HUES64 (cell line): ENCODE measurements at regions not wholly inside any gene's neighbourhood (a gene's known extent, or its start where the extent isn't known, plus 50 kb on each side); places are given as distances from the start of the nearest gene placed in this dataset.
"Not testable (repeated sequence)": the region's sequence is repeated elsewhere in the genome, so short reads cannot be mapped to it uniquely, and the experiment has no call there.

Experiments used
- H3K27ac ChIP-seq: 2 replicates; pipeline ENCODE4 v1.7.0; 2013; ENCODE audit warnings: low read depth, low read length, inconsistent platforms
- H3K27me3 ChIP-seq: 2 replicates; pipeline ENCODE4 v1.6.1; 2013; ENCODE audit warnings: mild to moderate bottlenecking, low read length; ENCODE audit not compliant: insufficient read depth
- H3K36me3 ChIP-seq: 2 replicates; pipeline ENCODE4 v1.6.1; 2013; ENCODE audit warnings: mild to moderate bottlenecking, low read length; ENCODE audit not compliant: insufficient read depth
- H3K4me1 ChIP-seq: 2 replicates; pipeline ENCODE4 v1.6.1; 2013; ENCODE audit warnings: mild to moderate bottlenecking, low read length, moderate library complexity; ENCODE audit not compliant: insufficient read depth
- H3K4me3 ChIP-seq: 2 replicates; pipeline ENCODE4 v1.5.1; 2013; ENCODE audit warnings: mild to moderate bottlenecking, low read length, moderate library complexity
- H3K9ac ChIP-seq: 2 replicates; pipeline ENCODE4 v1.6.1; 2013; ENCODE audit warnings: mild to moderate bottlenecking, low read depth, low read length
- H3K9me3 ChIP-seq: 2 replicates; pipeline ENCODE4 v1.6.1; 2013; ENCODE audit warnings: low read depth, low read length; ENCODE audit not compliant: insufficient read depth
- WGBS: fragments of 150-250, 120-280 bp; methylation state at CpG from one replicate; pipeline ENCODE4 v1.1.7; 2013; ENCODE audit warnings: missing lambda C conversion rate; 5-methylcytosine and 5-hydroxymethylcytosine counted together

- Histone ChIP-seq H3K27me3 (no peaks in the 10 kb centered on the region), H3K9me3 (no peaks in the 10 kb centered on the region), H3K27ac (no peak overlapping the region), H3K36me3 (no peaks in the 10 kb centered on the region), H3K4me3 (no peak overlapping the region), H3K9ac (no peak overlapping the region), H3K4me1 (no peaks in the 10 kb centered on the region)
- WGBS: 94% methylated on average over 3 of the region's 3 CpGs
Measured at GRCh38 chr21:35824136-35824535, 236.2 kb downstream of the SETD4 start.

GRCh38 chr21:35819134-35819533 lies 241.2 kb downstream of the SETD4 start:
- WGBS: 93% methylated on average over 12 of the region's 12 CpGs
- H3K9ac ChIP-seq: no peak overlapping the region
- no peaks in the 10 kb centered on the region for H3K4me1 ChIP-seq
- no peaks in the 10 kb centered on the region for H3K9me3 ChIP-seq
- H3K4me3 ChIP-seq: no peak overlapping the region
- no peaks in the 10 kb centered on the region for H3K27me3 ChIP-seq
- no peaks in the 10 kb centered on the region for H3K36me3 ChIP-seq
- H3K27ac ChIP-seq: no peak overlapping the region

GRCh38 chr21:35818597-35818996 lies 241.7 kb downstream of the SETD4 start:
- Histone ChIP-seq H3K9ac (no peak overlapping the region), H3K4me3 (no peak overlapping the region), H3K36me3 (no peaks in the 10 kb centered on the region), H3K27ac (no peak overlapping the region), H3K4me1 (no peaks in the 10 kb centered on the region), H3K27me3 (no peaks in the 10 kb centered on the region), H3K9me3 (no peaks in the 10 kb centered on the region)
- WGBS: 92% methylated on average over 8 of the region's 8 CpGs

DNA sequence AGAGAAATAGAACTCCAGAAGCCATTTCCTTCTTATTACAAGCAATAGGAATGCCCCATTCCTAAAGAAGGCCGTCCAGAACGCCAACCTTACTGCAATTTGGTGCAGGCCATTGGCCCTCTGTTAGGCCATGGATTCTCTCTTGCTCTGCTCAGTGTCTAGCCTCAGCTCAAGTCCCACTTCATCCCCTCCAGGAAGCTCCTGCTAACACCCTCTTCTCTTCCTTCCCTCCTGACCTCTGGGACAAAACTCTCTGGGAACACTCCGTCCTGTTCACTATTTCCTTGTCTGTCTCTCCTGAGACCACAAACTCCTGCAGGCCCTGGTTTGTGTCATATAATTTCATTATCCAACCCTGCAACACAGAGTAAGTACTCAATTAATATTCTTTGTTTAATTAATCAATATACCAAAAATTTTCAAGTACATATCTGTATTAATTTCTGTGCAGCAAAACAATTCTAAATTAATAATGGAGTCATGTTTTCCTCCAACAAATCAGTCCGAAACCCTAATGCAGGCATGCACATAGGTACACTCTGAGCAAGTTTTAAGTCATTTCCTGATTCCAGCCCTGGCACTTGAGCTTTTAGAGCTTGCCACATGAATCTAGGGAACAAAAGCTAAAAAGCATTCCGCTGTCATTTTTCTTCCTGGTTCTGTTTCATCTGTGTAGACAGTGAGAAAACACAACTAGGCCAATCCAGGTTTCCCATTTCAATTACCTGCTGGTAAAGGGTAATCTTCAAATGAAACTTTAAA lies 245.3 kb downstream of the SETD4 start:
- Histone ChIP-seq H3K4me1 (no peaks in the 10 kb centered on the region), H3K9me3 (no peaks in the 10 kb centered on the region), H3K4me3 (no peak overlapping the region), H3K27me3 (no peaks in the 10 kb centered on the region), H3K9ac (no peak overlapping the region), H3K27ac (no peak overlapping the region), H3K36me3 (no peaks in the 10 kb centered on the region)
- 96% methylated on average over 5 of the region's 5 CpGs for WGBS

DNA sequence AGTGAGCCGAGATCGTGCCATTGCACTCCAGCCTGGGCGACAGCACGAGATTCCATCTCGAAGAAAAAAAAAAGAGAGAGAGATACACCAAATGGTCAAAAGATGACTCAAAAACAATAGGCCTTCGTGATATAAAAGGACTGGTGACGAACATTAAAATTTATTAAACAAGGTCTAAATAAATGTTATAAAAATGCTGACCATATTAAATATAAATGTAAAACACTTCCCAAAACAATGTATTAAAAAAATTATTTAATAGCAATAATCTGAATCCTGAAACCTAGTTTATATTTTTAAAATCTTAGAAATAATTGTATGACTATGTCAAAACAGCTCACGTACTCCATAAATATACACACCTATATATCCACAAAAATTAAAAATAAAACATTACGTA lies 247.6 kb downstream of the SETD4 start:
- H3K27ac ChIP-seq: no peak overlapping the region
- H3K4me1 ChIP-seq: no peaks in the 10 kb centered on the region
- 96% methylated on average over 5 of the region's 9 CpGs for WGBS
- H3K9me3 ChIP-seq: no peaks in the 10 kb centered on the region
- no peak overlapping the region for H3K4me3 ChIP-seq
- no peak overlapping the region for H3K9ac ChIP-seq
- H3K36me3 ChIP-seq: no peaks in the 10 kb centered on the region
- H3K27me3 ChIP-seq: no peaks in the 10 kb centered on the region

DNA sequence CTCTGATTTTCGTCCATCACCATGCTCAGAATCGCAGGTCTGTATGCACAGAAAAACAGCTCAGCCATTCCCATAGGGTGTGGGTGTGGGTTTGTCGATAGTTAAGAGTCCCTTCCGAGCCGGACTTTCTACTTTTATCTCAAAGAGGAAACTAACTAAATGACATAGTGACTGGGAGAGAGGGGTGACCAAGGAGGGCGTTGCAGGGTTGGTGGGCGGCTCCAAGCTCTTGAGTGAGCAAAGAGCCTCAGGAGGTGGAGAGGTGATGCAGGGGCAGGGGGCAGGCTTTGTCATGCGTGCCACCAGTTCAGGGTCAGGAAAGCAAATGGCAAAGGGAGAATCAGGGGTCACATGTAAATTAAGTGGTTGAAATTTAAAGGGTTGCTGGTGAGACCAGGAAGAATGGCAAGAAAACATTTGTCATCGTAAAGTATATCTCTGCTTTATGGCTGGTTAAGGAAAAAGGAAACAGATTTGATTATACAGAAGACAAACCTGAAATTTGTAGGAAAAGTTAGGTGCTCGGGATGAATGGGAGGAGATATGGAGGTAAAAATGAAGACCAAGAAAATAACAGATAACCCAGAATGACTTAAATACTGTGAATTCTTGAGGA lies 249.0 kb downstream of the SETD4 start:
- Histone ChIP-seq H3K9ac (no peak overlapping the region), H3K9me3 (no peaks in the 10 kb centered on the region), H3K27ac (no peak overlapping the region), H3K27me3 (no peaks in the 10 kb centered on the region), H3K4me3 (no peak overlapping the region), H3K4me1 (no peaks in the 10 kb centered on the region), H3K36me3 (no peaks in the 10 kb centered on the region)
- 85% methylated on average over 10 of the region's 10 CpGs for WGBS

DNA sequence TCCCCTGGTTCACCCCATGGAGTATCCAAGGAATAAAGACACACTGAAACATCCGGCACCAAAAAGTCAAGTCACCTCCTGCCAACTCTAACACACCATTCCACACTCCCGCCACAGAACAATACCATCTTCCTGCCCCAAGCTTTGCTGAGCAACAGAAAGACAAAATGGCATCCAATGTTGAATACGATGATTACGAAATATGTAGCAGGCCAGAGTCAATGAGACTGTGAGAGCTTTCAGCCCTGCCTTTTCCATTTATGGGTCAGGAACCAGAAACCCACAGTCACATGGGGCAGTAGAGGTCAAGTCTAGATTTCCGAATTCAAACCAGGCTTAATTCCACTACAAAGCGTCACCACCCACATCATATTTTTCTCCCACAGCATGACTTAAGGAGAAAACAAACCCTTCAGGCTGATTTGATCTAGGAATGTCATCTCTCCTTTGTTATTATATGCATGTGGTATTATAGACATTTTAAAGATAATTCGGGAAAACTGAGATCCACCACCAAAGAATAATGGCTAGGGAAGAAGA lies 249.8 kb downstream of the SETD4 start:
- WGBS: 92% methylated on average over 7 of the region's 7 CpGs
- Histone ChIP-seq H3K4me1 (no peaks in the 10 kb centered on the region), H3K9ac (no peak overlapping the region), H3K27me3 (no peaks in the 10 kb centered on the region), H3K4me3 (no peak overlapping the region), H3K36me3 (no peaks in the 10 kb centered on the region), H3K9me3 (no peaks in the 10 kb centered on the region), H3K27ac (no peak overlapping the region)

- 81% methylated on average over 4 of the region's 4 CpGs for WGBS
- Histone ChIP-seq H3K27me3 (no peaks in the 10 kb centered on the region), H3K4me3 (no peak overlapping the region), H3K9ac (no peak overlapping the region), H3K9me3 (no peaks in the 10 kb centered on the region), H3K4me1 (no peaks in the 10 kb centered on the region), H3K36me3 (no peaks in the 10 kb centered on the region), H3K27ac (no peak overlapping the region)
Measured at GRCh38 chr21:35801391-35801790, 258.9 kb downstream of the SETD4 start.

- H3K27me3 ChIP-seq, H3K4me3 ChIP-seq, H3K36me3 ChIP-seq, H3K9me3 ChIP-seq, H3K27ac ChIP-seq, H3K9ac ChIP-seq, H3K4me1 ChIP-seq: not testable (repeated sequence)
- 92% methylated on average over 9 of the region's 9 CpGs for WGBS
Measured at GRCh38 chr21:35800796-35801385, 259.4 kb downstream of the SETD4 start.

DNA sequence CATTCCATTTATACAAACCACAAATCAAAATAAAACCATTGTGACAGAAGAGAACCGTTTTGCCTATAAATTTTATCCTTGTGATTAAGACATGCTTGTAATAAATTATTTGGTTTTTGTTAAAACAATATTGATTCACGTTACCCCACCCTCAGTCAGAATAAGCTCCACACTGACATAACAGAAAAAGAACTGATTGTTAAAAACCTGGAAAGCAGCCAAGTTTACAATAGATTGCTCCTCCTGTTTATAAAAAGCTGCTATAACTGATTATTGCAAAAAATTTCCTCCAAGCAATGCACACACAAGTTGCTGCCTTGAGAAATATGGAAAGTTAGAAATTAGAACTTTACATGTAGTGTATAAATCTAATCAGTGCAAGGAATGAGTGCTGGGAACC lies 263.5 kb downstream of the SETD4 start:
- Histone ChIP-seq H3K27ac (no peak overlapping the region), H3K36me3 (no peaks in the 10 kb centered on the region), H3K27me3 (no peaks in the 10 kb centered on the region), H3K4me1 (no peaks in the 10 kb centered on the region), H3K9ac (no peak overlapping the region), H3K9me3 (no peaks in the 10 kb centered on the region), H3K4me3 (no peak overlapping the region)
- WGBS: 87% methylated on average over 1 of the region's 2 CpGs

DNA sequence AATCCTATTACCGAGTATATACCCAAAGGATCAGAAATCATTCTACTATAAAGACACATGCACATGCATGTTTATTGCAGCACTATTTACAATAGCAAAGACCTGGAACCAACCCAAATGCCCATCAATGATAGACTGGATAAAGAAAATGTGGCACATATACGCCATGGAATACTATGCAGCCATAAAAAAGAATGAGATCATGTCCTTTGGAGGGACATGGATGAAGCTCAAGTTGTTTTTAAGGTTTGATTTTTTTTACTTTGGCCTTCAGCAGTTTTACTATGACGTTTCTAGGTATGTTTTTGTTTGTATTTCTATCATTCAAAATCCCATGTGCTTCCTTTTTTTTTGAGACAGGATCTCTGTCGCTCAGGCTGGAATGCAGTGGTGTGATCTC lies 265.8 kb downstream of the SETD4 start:
- not testable (repeated sequence) for H3K36me3 ChIP-seq, H3K9me3 ChIP-seq, H3K4me3 ChIP-seq, H3K27me3 ChIP-seq, H3K9ac ChIP-seq, H3K4me1 ChIP-seq, H3K27ac ChIP-seq
- over 99% methylated on average over 4 of the region's 4 CpGs for WGBS
